GM18505 (cell line): ENCODE measurements at regions not wholly inside any gene's neighbourhood (a gene's known extent, or its start where the extent isn't known, plus 50 kb on each side); places are given as distances from the start of the nearest gene placed in this dataset.
"Not testable (repeated sequence)": the region's sequence is repeated elsewhere in the genome, so short reads cannot be mapped to it uniquely, and the experiment has no call there.

Experiments
- ATAC-seq: cut with Tn5 transposase; IDR thresholded peaks from one replicate; pipeline ENCODE4 v1.9.1; 2021; ENCODE audit not compliant: unreplicated experiment
- POLR2A ChIP-seq: IDR thresholded peaks from 4 replicates; pipeline ENCODE4 v1.6.1; 2011; ENCODE audit warnings: borderline replicate concordance; ENCODE audit not compliant: insufficient read depth, insufficient read length; ENCODE audit errors: extremely low read depth

DNA sequence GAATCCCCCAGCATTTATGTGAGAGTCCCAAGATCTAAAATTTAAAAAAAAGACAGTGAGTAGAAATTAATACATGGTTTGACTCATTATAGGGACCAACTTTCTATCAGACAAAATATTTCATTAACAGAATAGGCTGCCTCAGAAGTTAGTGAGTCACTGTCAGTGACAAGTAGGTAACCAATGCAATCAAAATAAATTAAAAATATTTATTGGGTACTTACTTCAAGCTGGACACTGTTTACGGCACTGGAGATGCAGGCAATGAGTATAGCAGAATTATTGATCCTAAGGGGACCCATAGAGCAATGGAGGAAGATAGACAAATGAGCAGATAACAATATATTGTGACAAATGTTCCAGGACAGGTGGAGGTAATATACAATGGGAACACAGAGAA lies 135.6 kb upstream of the BCL6 start:
- no peak for ATAC-seq
- TF ChIP-seq POLR2A: no peak

DNA sequence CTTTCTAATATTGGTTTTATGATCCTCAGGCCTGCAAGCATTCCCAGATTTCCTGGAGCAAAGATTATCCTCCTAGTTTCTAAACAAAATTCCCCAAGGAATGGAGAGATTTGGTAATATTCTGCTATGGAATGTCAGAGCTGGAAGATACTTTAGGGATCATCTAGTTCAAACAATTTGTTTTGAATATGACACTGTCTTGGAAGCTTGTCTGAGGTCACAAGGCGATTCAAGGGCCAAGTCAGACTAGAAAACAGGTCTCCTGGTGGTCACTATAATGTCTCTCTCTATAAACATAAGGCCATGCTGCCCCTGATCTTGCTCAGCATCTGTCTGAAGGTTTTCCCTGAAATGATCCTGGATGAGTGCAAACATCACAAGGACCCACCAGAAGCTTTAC lies 143.4 kb upstream of the BCL6 start:
- TF ChIP-seq POLR2A: no peak
- no peak for ATAC-seq

DNA sequence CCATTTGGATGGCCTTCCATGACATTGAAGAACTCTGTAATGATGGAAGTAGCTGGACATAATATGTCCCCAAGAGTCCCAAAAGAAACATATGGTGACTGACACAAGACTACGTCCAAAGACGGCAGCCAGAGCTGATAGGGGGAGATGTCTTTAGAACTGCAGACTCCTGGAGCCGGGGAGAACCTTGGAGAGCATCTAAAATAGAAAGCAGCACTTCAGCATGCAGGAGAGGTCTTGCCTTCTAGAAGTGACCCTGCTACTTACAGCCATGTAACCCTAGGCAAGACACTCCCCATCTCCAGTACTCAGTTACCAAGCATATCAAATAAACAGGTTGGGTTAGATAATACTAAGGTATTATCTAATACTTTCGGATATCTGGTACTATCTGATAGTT lies 143.8 kb upstream of the BCL6 start:
- no peak for TF ChIP-seq POLR2A
- ATAC-seq: no peak

DNA sequence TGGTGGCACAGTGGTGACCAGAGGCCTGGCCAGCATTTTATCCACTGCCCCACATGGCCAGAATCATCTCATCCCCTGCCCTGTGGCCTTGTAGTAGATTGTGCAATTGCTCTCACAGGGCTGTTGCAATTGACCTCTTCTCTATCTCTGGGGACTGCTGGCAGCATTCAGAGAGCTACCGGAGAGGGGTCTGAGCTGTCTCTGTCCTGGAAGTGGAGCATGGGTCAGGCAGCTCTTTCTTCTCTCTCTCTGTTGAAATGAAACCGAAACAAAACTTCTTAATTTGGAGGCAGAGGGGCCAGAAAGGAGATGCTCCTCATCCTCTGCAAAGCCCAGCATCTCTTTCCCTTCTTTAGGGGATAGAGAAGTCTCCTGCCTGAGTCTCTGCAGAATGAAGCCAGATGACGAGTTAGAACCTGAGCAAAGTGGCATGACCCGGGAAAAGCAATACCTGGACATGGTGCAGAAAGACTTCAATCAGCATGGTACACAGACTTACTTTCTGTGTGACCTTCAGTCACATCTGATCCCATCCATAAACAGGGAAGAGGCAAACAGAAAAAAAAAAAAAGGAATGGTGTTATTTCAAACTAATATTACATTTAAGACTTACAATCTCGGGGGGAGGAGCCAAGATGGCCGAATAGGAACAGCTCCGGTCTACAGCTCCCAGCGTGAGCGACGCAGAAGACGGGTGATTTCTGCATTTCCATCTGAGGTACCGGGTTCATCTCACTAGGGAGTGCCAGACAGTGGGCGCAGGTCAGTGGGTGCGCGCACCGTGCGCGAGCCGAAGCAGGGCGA lies 144.5 kb upstream of the BCL6 start:
- ATAC-seq: no peak
- no peak for TF ChIP-seq POLR2A

DNA sequence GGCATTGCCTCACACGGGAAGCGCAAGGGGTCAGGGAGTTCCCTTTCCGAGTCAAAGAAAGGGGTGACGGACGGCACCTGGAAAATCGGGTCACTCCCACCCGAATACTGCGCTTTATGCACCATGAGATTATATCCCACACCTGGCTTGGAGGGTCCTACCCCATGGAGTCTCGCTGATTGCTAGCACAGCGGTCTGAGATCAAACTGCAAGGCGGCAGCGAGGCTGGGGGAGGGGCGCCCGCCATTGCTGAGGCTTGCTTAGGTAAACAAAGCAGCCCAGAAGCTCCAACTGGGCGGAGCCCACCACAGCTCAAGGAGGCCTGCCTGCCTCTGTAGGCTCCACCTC lies 145.1 kb upstream of the BCL6 start:
- ATAC-seq: not testable (repeated sequence)

DNA sequence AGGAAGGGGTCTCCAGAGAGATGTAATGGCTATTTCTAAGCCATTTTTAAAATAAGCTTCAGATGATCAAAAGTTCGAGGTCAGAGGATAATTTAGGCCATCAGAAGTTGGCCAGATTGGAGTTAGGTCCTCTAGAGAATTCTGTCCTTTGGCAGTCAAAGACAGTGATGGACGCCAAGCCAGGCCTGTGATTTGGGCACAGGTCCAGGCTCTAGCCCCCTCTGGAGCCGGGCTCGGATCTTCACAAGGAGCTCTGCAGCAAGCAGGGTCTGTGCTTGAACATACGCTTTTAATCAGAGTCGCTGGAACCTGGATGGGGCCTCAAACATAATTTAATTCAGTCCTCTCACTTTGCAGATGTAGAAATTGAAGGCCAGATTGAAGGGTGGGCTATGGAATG lies 151.4 kb upstream of the BCL6 start:
- no peak for ATAC-seq
- TF ChIP-seq POLR2A: no peak

DNA sequence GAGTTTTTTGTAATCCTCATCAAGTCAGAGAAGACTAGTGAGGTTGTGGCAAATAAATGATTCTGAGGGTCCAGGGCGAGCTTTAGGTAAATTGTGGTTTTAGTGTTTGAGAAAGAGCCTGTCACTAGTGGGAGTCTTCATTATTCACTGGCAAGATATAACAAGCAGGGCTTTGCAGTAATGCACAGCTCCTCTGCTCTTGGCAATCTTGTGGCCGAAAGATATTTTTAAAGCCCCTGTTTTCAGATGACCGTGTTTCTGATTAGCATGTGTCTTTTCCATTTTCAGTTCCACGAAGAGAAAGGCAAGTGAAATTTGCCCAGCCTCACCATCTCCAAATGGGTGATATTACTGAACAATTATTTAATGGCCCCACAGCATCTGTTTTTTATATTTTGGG lies 154.0 kb upstream of the BCL6 start:
- ATAC-seq: no peak
- TF ChIP-seq POLR2A: no peak

DNA sequence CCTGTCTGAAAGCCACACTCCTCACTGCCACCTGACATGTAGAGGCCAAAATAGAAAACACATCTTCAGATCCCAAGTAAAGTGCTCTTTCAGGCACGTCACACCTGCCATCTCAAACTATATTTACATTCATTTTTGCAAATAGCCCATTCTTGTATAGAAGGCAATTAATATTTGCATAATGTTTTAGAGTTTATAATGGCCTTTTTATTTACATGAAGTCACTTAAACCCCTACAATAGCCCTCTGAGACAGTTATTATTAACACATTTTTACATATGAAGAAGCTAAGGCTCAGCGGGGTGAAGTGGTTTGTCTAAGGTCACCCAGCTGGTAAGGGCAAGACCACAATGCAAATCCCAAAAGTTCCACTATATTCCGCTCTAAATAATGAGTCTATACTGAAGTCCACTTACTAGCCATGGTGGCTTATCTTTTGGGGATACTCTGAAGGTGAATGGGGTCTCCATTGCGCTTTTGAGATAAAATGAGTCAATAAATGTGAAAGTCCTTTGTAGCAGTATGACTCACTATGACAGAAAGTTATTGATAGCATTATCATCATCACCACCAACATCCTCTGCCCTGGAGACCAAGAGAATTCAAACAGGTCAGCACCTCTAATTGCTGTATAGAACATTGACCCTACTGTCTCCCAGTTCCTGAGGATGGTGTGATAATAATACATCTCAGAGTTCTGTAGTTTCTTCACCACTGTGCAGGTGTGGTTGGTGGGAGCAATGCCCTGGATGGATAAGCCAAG lies 155.9 kb upstream of the BCL6 start:
- ATAC-seq: no peak
- TF ChIP-seq POLR2A: no peak

DNA sequence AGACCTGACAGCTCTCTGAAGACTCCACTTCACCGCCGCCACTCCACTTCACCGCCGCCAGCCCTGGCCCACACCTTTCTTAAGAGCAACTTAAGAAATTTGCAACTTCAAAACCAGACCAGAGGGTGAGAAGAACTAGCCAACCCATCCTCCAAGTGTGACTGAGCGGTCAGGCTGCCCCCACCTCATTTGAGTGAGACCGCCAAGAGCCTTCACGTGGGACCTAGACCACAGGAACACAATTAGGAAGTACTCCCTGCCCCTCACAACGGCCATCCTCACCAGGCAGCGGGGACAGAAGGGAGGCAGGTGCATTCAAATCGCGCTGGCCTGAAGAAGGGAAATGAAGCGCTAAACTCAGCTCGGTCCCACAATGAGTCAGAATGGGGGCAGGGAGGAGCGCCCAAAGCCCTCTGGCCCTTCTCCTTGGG lies 156.8 kb upstream of the BCL6 start:
- peak; percentile 68 for ATAC-seq
- no peak for TF ChIP-seq POLR2A

DNA sequence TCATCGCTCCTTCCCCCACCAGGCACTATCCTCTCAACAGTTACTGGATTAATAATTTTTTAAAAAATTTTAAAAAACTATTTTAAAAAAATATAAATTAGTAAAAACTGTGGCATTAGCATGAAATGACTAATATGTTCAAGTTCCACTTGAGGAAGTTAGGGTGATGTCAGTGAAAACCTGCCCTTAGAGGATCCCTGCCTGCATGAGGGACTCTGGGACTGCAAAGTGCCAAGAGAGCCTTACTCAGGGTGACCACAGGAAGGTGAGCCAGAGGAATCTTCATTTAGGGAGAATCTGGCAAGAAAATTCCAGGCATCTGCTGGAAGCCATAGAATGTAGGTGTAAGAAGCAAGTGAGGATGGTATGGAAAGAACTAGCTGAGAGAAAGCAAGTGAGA lies 157.7 kb upstream of the BCL6 start:
- no peak for TF ChIP-seq POLR2A
- ATAC-seq: no peak

DNA sequence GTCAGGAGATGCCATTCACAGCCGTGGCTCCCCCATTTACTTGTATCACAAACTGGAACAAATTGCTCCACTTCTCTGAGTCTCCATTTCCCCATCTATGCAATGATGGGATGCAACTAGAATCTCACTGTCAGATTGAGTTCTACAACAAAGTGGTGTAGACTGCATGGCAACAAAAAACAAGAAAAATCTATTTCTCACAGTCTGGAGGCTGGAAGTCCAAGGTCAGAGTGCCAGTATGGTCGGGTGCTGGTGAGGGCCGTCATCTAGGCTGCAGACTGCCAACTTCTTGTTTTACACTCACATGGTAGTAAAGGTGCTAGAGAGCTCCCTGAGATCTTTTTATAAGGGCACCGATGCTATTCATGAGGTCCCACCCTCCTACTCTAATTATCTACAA lies 158.4 kb upstream of the BCL6 start:
- ATAC-seq: no peak
- no peak for TF ChIP-seq POLR2A

DNA sequence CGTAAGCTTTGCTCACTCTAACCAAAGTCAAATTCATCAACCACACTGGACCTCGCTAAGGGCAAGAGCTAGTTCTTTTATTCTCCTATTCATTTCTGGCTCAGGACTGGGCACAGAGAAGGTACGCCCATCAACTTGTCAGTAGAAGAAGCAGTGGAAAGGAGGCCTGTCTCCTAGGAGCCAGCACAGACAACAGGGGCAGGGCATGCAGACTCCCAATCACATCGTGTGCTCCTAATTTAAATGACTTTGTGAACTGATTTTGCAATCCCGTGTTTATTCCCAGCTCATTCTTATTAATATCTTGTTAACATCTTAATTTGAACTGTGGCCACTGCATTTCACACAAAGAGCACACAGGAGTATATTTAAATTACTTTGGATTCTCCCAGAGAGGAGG lies 161.1 kb upstream of the BCL6 start:
- no peak for ATAC-seq
- no peak for TF ChIP-seq POLR2A

DNA sequence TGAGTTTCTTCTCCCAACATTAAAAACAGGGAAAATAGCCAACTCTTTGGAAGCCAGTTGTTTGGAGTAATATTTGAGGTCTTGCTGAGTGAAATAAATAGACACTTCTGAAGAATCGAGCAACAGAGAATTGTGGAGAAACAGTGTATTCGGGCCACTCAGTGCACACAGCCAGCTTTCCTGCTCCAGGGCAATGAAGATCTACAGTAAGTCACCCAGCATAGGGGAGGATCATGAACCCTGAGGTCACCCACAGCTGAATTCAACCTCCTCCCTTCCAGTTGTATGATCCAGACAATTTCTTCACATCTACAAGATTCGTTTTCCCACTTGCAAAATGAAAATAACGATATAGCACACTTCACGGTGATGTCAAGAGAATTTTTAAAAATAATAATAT lies 161.7 kb upstream of the BCL6 start:
- ATAC-seq: no peak
- no peak for TF ChIP-seq POLR2A

DNA sequence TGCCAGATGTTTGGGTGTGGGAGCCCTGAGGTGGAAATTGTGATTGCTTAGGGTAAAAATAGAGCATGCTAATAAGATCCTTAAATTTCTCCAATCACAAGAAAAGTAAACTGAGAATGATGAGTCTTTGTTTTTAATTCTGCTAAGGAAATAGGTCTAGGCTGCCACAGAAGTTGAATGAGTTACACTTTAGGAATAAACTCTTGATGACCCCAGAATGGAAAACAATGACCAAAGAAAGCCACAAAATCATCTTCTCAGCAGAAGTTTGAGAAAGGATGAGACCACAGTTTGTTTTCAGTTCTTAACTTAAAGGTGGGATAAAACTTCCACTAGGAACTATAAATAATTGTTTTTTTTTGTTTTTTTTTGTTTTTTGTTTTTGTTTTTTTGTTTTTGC lies 164.6 kb upstream of the BCL6 start:
- no peak for TF ChIP-seq POLR2A
- no peak for ATAC-seq

DNA sequence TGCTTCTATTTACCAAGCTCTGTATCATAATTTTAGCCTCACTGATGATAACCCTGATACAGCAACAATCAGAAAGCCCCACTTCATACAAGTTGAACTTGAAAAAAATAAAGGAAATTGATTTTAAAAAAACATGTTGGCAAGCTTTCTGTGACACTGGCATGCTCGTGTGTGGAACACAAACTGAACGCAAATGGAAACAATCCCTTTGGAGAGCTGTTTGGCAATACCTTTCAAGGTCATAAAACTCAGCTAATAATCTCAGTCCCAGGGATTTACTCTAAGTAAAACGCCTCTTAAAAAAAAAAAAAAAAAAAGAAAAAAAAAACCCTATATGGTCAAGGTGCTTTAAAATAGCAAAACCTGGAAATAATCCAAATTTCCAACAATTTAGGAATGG lies 166.7 kb upstream of the BCL6 start:
- no peak for TF ChIP-seq POLR2A
- no peak for ATAC-seq

DNA sequence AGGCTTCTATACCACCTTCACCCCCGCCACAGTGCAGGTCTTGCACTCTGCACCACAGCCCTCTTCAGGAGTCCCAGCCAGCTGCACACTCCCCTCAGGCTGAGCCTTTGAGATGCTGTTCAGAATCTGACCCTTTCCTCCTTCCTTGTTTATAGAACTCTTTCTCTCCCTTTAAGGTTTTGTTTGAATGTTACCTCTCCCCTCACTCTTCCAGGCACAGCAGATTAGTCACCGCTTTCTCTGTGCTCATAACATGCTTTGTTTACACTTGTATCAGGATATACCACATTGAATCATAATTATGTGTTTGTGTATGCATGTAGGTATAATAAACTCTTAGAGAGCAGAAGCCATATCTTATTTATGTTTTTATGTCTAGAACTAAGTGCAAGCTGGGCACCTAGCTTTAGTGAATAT lies 168.4 kb upstream of the BCL6 start:
- ATAC-seq: no peak
- TF ChIP-seq POLR2A: no peak
